VCaP (cell line): ENCODE measurements at regions not wholly inside any gene's neighbourhood (a gene's known extent, or its start where the extent isn't known, plus 50 kb on each side); places are given as distances from the start of the nearest gene placed in this dataset.
"Not testable (repeated sequence)": the region's sequence is repeated elsewhere in the genome, so short reads cannot be mapped to it uniquely, and the experiment has no call there.

Experiments used
- H3K27ac ChIP-seq: fragments of 450-650 bp; 2 replicates; pipeline ENCODE4 v1.5.1; 2017
- TF ChIP-seq, protein P1 (sequence below): fragments of 450-650 bp; conservative IDR thresholded peaks from 2 replicates; pipeline ENCODE4 v1.5.1; 2017; ENCODE audit warnings: mild to moderate bottlenecking, moderate library complexity

DNA sequence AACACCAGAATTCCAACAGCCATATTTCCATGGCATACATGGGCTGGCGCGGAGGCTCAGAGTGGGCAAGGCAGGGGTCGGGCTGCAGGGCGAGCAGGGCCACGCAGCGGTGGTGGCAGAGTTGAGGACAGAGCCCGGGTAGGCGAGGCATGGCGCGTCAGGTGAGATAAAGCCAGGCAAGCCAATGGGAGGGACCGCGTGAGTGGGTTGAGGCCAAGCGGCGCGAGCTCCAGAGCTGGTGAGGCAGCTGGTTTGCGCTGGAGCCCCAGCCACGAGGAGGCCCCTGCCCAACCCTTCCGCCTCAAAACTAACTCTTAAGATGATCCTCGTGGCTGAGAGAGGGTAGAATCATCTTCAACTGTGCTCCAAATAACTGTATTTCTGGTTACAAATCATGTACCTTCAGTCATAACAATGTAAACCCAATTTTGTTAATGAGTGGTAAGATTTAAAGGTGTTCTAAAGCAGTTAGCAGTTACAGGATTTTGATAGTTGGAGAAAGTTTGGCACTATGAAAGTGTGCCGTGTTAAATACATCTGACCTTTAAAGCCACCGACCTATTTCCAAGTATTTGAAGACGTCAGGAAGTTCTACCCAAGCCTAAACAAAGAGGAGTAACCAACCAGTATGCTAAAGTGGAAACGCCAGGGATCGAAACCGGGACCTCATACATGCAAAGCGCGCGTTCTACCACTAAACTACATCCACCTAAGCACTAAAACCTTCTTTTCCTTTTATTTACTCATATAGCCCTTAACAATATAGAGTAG, 107.9 kb downstream of the GPX5 start:
- TF ChIP-seq, protein P1, sequence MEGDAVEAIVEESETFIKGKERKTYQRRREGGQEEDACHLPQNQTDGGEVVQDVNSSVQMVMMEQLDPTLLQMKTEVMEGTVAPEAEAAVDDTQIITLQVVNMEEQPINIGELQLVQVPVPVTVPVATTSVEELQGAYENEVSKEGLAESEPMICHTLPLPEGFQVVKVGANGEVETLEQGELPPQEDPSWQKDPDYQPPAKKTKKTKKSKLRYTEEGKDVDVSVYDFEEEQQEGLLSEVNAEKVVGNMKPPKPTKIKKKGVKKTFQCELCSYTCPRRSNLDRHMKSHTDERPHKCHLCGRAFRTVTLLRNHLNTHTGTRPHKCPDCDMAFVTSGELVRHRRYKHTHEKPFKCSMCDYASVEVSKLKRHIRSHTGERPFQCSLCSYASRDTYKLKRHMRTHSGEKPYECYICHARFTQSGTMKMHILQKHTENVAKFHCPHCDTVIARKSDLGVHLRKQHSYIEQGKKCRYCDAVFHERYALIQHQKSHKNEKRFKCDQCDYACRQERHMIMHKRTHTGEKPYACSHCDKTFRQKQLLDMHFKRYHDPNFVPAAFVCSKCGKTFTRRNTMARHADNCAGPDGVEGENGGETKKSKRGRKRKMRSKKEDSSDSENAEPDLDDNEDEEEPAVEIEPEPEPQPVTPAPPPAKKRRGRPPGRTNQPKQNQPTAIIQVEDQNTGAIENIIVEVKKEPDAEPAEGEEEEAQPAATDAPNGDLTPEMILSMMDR, result no peak

DNA sequence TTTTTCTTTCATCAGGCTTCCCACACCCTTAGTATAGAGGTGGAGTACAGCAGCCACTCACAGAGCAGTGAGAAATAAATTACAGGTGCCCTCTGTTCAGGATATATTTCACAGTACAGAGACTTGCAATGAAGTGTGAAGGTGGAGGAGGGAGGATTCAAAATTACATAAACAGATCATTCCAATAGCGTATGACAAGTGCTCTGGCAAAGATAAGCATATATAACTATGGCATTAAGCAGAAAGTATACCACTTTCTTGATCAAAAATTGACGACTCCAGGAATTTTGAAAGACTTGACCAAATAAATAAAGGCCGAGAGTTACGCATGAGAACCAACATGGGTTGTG, 108.7 kb downstream of the GPX5 start:
- peak overlapping the region; percentile 84 for H3K27ac ChIP-seq
- TF ChIP-seq, protein P1, result no peak

More for the DNA sequence above, 107.9 kb downstream of the GPX5 start:
- H3K27ac ChIP-seq, result peak overlapping the region; percentile 84

DNA sequence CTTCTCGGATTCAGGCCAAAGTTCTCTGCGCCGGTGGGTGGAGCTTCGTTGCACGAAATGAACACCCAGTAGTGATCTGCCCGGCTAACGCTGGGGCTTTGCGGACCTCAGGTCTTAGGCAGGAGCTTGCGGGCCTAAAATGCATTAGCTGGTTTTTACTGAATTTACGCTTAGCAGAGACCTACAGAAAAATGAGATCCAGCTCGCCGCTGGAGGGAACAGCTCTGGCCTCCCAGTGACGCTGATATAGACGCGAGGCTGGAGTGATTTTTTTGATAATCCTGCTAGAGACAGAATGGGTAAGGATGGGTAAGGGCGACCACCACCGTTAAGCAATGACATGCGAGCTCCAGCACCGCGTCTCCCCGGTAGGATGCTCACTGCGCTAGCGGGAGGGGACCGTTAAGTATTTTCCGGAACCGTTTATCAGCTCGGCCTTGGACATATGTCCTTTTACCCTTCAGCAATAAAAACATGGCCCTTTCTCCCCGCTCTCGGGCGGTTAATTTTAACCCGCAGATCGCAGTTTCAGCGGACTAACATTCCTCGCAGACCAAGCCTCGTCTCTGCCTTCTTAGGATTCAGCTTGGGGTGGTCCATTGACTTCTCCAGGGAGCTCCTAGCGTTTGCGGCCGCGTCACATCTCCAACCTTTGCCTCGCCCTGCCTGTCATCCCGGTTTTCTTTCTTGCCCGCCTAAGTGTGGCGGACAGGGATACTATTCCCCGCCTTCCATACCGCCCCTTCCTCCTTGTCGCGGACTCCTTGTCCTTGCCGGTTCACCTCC, 109.3 kb downstream of the GPX5 start:
- H3K27ac ChIP-seq, result peak overlapping the region; percentile 84
- TF ChIP-seq, protein P1, result no peak

DNA sequence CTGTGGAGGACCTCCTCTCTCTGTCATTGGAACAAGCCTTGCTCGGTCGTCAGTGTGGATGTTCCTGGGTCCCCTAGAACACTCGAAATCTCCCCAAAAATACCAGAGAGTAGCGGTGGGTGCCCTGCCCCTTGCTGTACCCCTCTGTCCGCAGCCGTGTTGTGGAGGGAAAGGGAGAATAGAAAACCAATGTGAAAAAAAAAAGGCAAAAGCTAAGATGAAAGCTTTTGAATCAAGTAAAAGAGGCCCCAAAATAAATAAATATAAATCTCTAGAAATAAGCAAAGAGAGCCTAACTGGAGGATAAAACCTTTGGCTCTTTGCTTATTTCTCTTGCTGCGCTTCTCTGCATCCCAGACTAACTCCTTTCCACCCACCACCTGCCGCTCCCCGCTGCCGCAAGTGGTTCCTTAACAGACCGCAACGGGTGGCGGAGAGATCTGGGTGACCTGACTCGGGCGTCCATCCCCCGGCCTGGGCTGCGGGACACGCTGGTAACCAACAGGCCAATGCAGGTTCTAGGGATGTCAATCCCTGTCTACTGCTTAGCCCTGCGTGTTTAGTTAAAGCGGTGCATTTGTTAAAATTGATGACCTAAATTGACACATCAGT, 110.0 kb downstream of the GPX5 start:
- TF ChIP-seq, protein P1, result no peak
- H3K27ac ChIP-seq, result peak overlapping the region; percentile 84

DNA sequence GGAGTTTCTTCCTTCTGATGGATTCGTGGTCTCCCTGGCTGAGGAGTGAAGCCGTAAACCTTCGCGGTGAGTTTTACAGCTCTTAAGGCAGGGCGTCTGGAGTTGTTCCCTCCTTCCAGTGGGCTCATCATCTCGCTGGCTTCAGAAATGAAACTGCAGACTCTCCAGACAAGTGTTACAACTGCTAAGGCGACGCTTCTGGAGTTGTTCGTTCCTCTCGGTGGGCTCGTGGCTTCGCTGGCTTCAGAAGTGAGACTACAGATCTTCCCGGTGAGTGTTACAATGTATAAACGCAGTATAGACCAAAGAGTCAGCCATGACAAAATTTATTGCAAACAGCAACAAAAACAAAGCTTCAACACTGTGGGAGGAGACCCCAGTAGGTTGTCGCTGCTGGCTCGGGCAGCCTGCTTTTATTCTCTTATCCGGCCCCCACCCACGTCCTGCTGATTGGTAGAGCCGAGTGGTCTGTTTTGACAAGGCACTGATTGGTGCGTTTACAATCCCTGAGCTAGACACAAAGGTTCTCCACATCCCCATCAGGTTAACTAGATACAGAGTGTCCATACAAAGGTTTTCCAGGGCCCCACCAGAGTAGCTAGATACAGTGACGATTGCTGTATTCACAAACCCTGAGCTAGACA, 113.2 kb downstream of the GPX5 start:
- H3K27ac ChIP-seq, result no peak overlapping the region
- TF ChIP-seq, protein P1, result no peak

DNA sequence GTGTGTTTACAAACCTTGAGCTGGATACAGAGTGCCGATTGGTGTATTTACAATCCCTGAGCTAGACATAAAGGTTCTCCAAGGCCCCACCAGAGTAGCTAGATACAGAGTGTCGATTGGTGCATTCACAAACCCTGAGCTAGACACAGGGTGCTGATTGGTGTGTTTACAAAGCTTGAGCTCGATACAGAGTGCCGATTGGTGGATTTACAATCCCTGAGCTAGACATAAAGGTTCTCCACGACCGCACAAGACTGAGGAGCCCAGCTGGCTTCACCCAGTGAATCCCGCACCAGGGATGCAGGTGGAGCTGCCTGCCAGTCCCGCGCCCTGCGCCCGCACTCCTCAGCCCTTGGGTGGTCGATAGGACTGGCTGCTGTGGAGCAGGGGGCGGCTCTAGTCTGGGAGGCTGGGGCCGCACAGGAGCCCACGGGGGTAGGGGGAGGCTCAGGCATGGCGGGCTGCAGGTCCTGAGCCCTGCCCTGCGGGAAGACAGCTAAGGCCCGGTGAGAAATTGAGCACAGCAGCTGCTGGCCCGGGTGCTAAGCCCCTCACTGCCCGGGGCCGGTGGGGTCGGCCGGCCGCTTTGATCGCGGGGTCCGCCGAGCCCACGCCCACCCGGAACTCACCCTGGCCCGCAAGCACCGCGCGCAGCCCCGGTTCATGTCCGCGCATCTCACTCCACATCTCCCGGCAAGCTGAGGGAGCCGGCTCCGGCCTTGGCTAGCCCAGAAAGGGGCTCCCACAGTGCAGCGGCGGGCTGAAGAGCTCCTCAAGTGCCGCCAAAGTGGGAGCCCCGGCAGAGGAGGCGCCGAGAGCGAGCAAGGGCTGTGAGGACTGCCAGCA, 114.0 kb downstream of the GPX5 start:
- not testable (repeated sequence) for H3K27ac ChIP-seq

DNA sequence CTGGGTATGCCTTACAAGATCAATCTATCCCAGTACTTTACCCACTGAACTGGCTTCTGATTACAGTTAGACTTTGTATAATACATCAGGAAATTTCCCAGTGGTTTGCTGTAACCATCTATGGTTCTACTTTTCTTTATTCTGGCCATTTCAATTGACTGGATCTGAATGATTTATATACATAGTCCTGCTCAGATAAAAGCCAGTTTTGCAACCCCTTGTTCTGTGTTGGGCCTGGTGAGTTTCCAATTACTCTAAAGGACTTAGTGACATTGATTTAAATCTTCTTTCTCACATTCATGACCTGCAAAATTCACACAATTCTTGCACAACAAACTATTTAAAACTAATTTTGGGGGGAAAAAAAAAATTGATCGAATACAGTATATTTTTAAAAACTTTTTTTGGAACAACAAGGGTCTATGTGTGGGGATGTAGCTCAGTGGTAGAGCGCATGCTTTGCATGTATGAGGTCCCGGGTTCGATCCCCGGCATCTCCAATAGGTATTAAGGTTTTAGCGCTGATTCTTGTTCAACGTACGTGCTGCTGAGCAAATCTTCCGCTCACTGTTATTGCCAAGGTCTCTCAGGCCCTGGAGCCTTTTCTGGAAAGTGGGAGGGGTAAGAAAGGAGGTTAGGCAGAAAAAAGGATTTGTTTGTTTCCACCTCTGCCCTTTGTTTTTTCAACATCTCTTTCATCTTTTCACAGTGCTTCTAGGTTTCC, 117.5 kb downstream of the GPX5 start:
- TF ChIP-seq, protein P1, result no peak
- H3K27ac ChIP-seq, result no peak overlapping the region
